Body of pancreas (tissue), 4 donors: ENCODE measurements at regions not wholly inside any gene's neighbourhood (a gene's known extent, or its start where the extent isn't known, plus 50 kb on each side); places are given as distances from the start of the nearest gene placed in this dataset.

Source experiments
- ATAC-seq: fragments of 150-250 bp; one replicate; pipeline ENCODE4 v1.9.1; 2016
- DNase-seq, 4 donors: peaks; one replicate each; pipeline ENCODE4 v3.0.0-alpha.2; 2019
- H3K27ac ChIP-seq, 4 donors: fragments of 200-600 bp; sonication (generic); 1 replicate in 3 of 4; 2 replicates in 1 of 4; pipeline versions ENCODE4 v1.5.1 to v1.6.1; 2016 to 2019; ENCODE audit warnings: mild to moderate bottlenecking in 1 of 4, mixed read lengths in 1 of 4, moderate library complexity in 1 of 4
- H3K27me3 ChIP-seq, 2 donors: fragments of 200-600 bp; sonication (generic); one replicate each; pipeline ENCODE4 v1.6.0; 2016; ENCODE audit warnings: mild to moderate bottlenecking in 1 of 2
- H3K36me3 ChIP-seq, 2 donors: fragments of 200-600 bp; sonication (generic); replicated peaks in 1 of 2; 2 replicates each; pipeline ENCODE4 v1.5.1; 2016; ENCODE audit warnings: low read depth in 2 of 2; ENCODE audit not compliant: insufficient read depth in 1 of 2
- H3K4me1 ChIP-seq: fragments of 200-600 bp; sonication (generic); one replicate; pipeline ENCODE4 v1.6.0; 2016
- H3K4me3 ChIP-seq, 2 donors: fragments of 200-600 bp; sonication (generic); 1 replicate in 1 of 2; 2 replicates in 1 of 2; pipeline ENCODE4 v1.5.1; 2016 to 2019
- H3K9me3 ChIP-seq, 3 donors: fragments of 200-600 bp; sonication (generic); 1 replicate in 2 of 3; 2 replicates in 1 of 3; pipeline ENCODE4 v1.5.1; 2016
- POLR2A ChIP-seq, 3 donors: fragments of 450-650 bp; IDR thresholded peaks; one replicate each; pipeline ENCODE4 v1.6.1; 2016; ENCODE audit warnings: antibody characterized with exemption in 3 of 3, mild to moderate bottlenecking in 2 of 3
- WGBS, 2 donors: methylation state at CpG; one replicate each; pipeline ENCODE4 v1.1.5; 2017; 5-methylcytosine and 5-hydroxymethylcytosine counted together
- intact Hi-C: fragments of 100-400 bp; cut with DNase I; formaldehyde crosslinking; loops from one replicate; pipeline ENCODE4 v1.15.1; 2023
- TF ChIP-seq, protein P1 (sequence below), 7 experiments: fragments of 450-650 bp in 4 of 7; fragments of 200-600 bp in 3 of 7; sonication (generic) in 3 of 7; IDR thresholded peaks; one replicate each; pipeline ENCODE4 v1.5.1; 2016 to 2019; ENCODE audit warnings: antibody characterized with exemption in 7 of 7

DNA sequence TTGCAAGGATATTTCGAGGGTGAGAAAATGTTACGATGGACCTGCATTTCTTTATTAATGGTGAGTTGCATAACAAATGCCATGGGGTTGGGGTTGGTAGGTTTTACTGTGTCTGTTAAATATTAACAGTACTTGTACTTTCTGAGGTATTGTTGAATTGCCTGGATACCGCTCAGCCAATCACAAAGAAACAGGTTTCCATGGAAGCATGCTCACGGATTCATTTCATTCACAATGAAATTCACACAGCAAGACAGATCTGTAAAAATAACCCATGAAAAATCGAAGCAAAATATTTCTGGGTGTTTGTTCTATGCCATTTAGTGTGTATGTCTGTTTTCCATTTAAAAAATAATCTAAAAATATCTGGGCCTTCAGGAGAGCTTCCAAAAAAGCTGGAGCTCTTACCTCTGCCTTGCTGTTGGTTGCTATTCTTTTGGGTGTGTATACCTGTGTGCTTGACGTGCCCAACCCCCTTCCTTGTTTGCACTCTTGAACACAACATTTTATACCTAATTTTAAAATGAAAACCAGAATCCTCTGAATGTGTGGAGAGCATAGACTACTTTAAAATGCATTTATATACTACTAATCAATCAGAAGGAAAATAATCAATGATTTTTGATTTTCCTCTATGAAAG, 479.8 kb upstream of the TBL1XR1 start:
- Histone ChIP-seq H3K36me3 (no peaks in the 10 kb centered on the region), H3K27me3 (no peaks in the 10 kb centered on the region), H3K4me1 (peaks cover 22% of the 10 kb centered on the region), H3K27ac (peak overlapping the region in 2 of 4 donors; percentile 42 to 48), H3K4me3 (no peak overlapping the region), H3K9me3 (no peaks in the 10 kb centered on the region)
- no peak for TF ChIP-seq POLR2A (IDR thresholded peaks at IDR 0.05)
- TF ChIP-seq, protein P1, sequence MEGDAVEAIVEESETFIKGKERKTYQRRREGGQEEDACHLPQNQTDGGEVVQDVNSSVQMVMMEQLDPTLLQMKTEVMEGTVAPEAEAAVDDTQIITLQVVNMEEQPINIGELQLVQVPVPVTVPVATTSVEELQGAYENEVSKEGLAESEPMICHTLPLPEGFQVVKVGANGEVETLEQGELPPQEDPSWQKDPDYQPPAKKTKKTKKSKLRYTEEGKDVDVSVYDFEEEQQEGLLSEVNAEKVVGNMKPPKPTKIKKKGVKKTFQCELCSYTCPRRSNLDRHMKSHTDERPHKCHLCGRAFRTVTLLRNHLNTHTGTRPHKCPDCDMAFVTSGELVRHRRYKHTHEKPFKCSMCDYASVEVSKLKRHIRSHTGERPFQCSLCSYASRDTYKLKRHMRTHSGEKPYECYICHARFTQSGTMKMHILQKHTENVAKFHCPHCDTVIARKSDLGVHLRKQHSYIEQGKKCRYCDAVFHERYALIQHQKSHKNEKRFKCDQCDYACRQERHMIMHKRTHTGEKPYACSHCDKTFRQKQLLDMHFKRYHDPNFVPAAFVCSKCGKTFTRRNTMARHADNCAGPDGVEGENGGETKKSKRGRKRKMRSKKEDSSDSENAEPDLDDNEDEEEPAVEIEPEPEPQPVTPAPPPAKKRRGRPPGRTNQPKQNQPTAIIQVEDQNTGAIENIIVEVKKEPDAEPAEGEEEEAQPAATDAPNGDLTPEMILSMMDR (IDR thresholded peaks at IDR 0.05) = no peak
- WGBS, 2 donors = 27 to 28% methylated on average over 6 of the region's 6 CpGs
- ATAC-seq (peak; percentile 99), DNase-seq (peak; percentile 43 to 70 (median 58))
- intact Hi-C loops = no loop called here

DNA sequence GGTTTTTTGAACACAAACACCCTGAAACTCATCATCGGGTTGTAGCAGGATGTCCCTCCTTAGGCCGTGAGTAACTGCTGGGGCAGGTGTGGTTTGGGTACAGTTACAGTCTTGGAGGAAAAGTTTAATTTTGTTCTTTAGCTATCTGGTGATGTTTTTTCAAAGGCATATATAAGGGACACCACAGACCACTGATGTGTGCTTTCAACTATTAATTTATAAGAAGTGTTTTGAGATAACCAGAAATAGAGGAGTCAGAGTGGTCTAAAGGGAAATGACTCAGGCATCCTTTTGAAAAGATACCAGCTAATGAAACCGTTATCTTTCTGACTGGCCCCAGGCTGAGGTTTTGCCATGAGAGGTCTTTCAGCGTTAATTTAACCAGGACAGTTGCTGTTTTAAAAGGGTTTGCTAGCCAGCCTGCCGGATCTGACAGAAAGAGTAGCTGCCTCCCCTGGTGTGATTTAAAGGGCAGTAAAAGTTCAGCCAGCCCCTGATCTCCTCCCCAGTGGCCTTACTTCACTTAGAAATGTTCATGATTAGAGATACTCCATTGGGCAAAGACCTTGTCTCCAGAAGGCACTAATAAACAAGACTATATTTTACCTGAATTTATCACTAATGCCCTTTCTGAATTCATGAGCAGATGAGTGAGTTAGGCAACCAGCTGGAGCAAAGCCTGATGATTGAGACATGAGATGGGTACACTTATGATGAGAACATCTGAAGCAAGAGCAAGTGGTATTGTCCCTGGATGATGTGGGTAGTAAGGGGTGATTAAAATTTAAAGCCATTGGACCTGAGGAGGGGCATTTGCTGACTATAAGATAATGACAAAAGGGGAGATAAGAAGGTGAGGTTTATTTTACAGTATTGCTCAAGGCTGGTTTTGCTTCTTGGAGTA, 482.5 kb upstream of the TBL1XR1 start:
- ATAC-seq (no peak), DNase-seq (no peak)
- intact Hi-C loops = no loop called here
- Histone ChIP-seq H3K9me3 (no peaks in the 10 kb centered on the region), H3K27me3 (no peaks in the 10 kb centered on the region), H3K4me1 (peaks cover 22% of the 10 kb centered on the region), H3K27ac (no peak overlapping the region), H3K36me3 (no peaks in the 10 kb centered on the region), H3K4me3 (no peak overlapping the region)
- TF ChIP-seq, protein P1 (IDR thresholded peaks at IDR 0.05) = no peak
- TF ChIP-seq POLR2A (IDR thresholded peaks at IDR 0.05) = no peak
- WGBS, 2 donors = 58 to 65% methylated on average over 5 of the region's 5 CpGs

GRCh38 chr3:177680472-177680821, 483.2 kb upstream of the TBL1XR1 start:
- H3K27ac ChIP-seq = no peak overlapping the region
- ATAC-seq (no peak), DNase-seq (no peak)
- no peaks in the 10 kb centered on the region for H3K27me3 ChIP-seq
- H3K36me3 ChIP-seq = no peaks in the 10 kb centered on the region
- WGBS, 2 donors = 55 to 61% methylated on average over 1 of the region's 1 CpG
- peaks cover 22% of the 10 kb centered on the region for H3K4me1 ChIP-seq
- H3K4me3 ChIP-seq = no peak overlapping the region
- intact Hi-C loops = no loop called here
- H3K9me3 ChIP-seq = no peaks in the 10 kb centered on the region
- TF ChIP-seq POLR2A (IDR thresholded peaks at IDR 0.05) = no peak
- TF ChIP-seq, protein P1 (IDR thresholded peaks at IDR 0.05) = no peak

DNA sequence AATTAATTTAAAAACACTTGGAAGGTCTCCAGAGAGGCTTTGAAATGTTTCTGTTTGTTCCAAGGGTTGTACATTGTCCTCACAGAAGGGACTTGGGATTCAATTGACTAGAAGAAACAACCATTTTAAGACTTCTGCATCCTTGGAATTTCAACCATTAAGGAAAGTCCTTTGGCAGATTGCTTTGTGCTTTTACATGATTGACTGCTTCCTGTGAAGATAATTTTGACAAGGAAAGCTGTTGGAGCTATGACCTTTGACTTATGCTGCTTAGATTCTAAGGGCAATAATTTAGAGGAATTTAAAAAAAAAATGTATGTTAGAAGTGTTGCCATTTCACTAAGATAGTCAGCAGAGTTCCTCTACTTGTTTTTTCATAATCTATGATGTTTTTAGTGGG, 483.9 kb upstream of the TBL1XR1 start:
- H3K27me3 ChIP-seq = no peaks in the 10 kb centered on the region
- ATAC-seq (no peak), DNase-seq (no peak)
- no peak overlapping the region for H3K4me3 ChIP-seq
- H3K27ac ChIP-seq = no peak overlapping the region
- TF ChIP-seq POLR2A (IDR thresholded peaks at IDR 0.05) = no peak
- TF ChIP-seq, protein P1 (IDR thresholded peaks at IDR 0.05) = no peak
- H3K36me3 ChIP-seq = no peaks in the 10 kb centered on the region
- intact Hi-C loops = no loop called here
- peaks cover 19% of the 10 kb centered on the region for H3K4me1 ChIP-seq
- H3K9me3 ChIP-seq = no peaks in the 10 kb centered on the region
